AG04449 (cell line): ENCODE measurements at regions not wholly inside any gene's neighbourhood (a gene's known extent, or its start where the extent isn't known, plus 50 kb on each side); places are given as distances from the start of the nearest gene placed in this dataset.
A peak's percentile ranks its signal among the peaks of the same experiment; 100 is the strongest.

Experiments used
- CTCF ChIA-PET: fragments of 350-600 bp; formaldehyde crosslinking; extraction: SDS; loops from one replicate; lab custom pipeline; 2021; ENCODE audit warnings: antibody characterized with exemption; lab: Yijun Ruan, JAX
- POLR2A ChIA-PET: fragments of 400-600, 350-600 bp; formaldehyde crosslinking; extraction: SDS; loops from one replicate; lab custom pipeline; 2020; ENCODE audit warnings: antibody characterized with exemption, inconsistent platforms; lab: Yijun Ruan, JAX
- DNase-seq: peaks from one replicate; pipeline ENCODE4 v3.0.0-alpha.2; 2010; ENCODE audit warnings: low read depth, low spot score
- H3K4me3 ChIP-seq: 2 replicates; pipeline ENCODE4 v1.5.1; 2011; ENCODE audit warnings: low read depth, mild to moderate bottlenecking, control low read depth, low read length
- CTCF ChIP-seq: IDR thresholded peaks from one replicate; pipeline ENCODE4 v1.5.1; 2011; ENCODE audit warnings: mild to moderate bottlenecking, moderate library complexity, low read length, control low read depth, inconsistent platforms; ENCODE audit not compliant: insufficient read depth; ENCODE audit errors: missing control alignments

- CTCF ChIA-PET: interaction anchor here (5.2 to 8.0 kb wide), 3 partner anchors 12 to 75 kb away, joined by 23 to 126 read pairs (median 72); no protein-coding TSS in a partner anchor
- H3K4me3 ChIP-seq: no peak overlapping the region
These were observed 57.3 kb upstream of the BCAR3 start for GRCh38 chr1:93738926-93739325.

GRCh38 chr1:93738075-93738622 is 56.5 kb upstream of the BCAR3 start:
- ChIA-PET CTCF (interaction anchor here (1.1 to 8.0 kb wide), 6 partner anchors 13 to 109 kb away, joined by 3 to 126 read pairs (median 14); no protein-coding TSS in a partner anchor), POLR2A (interaction anchor here (0.6 to 1.5 kb wide), 13 partner anchors 23 to 108 kb away, joined by 3 to 10 read pairs (median 4); partner anchors contain the start of gene BCAR3)
- no peak overlapping the region for H3K4me3 ChIP-seq
- peak; percentile 90 for DNase-seq
- TF ChIP-seq CTCF: no peak

More at GRCh38 chr1:93738926-93739325, 57.3 kb upstream of the BCAR3 start:
- no peak for DNase-seq
- POLR2A ChIA-PET: interaction anchor here (0.9 to 1.5 kb wide), 9 partner anchors 23 to 75 kb away, joined by 3 to 10 read pairs (median 4); partner anchors contain the start of gene BCAR3
- no peak for TF ChIP-seq CTCF

GRCh38 chr1:93735722-93736121 is 54.1 kb upstream of the BCAR3 start:
- peak; percentile 50 for TF ChIP-seq CTCF
- ChIA-PET POLR2A (interaction anchor here (0.6 to 1.5 kb wide), 10 partner anchors 30 to 112 kb away, joined by 3 to 6 read pairs (median 4); partner anchors contain the start of gene BCAR3), CTCF (interaction anchor here (0.6 to 8.0 kb wide), 45 partner anchors 9 to 153 kb away, joined by 3 to 126 read pairs (median 5); partner anchors contain the start of gene BCAR3)
- H3K4me3 ChIP-seq: no peak overlapping the region
- DNase-seq: peak; percentile 88

GRCh38 chr1:93734999-93735398 is 53.4 kb upstream of the BCAR3 start:
- H3K4me3 ChIP-seq: no peak overlapping the region
- TF ChIP-seq CTCF: peak; percentile 30
- POLR2A ChIA-PET: interaction anchor here (0.9 to 1.5 kb wide), 3 partner anchors 54 to 80 kb away, joined by 3 to 6 read pairs (median 4); no protein-coding TSS in a partner anchor
- DNase-seq: no peak
- CTCF ChIA-PET: interaction anchor here (0.7 to 8.0 kb wide), 45 partner anchors 10 to 298 kb away, joined by 3 to 126 read pairs (median 5); partner anchors contain the start of gene BCAR3

GRCh38 chr1:93733340-93733739 is 51.7 kb upstream of the BCAR3 start:
- POLR2A ChIA-PET: no interaction called here
- TF ChIP-seq CTCF: no peak

GRCh38 chr1:93732514-93732913 is 50.9 kb upstream of the BCAR3 start:
- TF ChIP-seq CTCF: peak; percentile 48
- ChIA-PET CTCF (interaction anchor here (0.6 to 8.0 kb wide), 10 partner anchors 8 to 177 kb away, joined by 3 to 126 read pairs (median 3); no protein-coding TSS in a partner anchor), POLR2A (no interaction called here)
- no peak overlapping the region for H3K4me3 ChIP-seq
- DNase-seq: no peak

More at GRCh38 chr1:93733340-93733739, 51.7 kb upstream of the BCAR3 start:
- no peak overlapping the region for H3K4me3 ChIP-seq
- CTCF ChIA-PET: interaction anchor here (0.6 to 8.0 kb wide), 6 partner anchors 9 to 105 kb away, joined by 3 to 126 read pairs (median 4); no protein-coding TSS in a partner anchor
- DNase-seq: no peak
